Endothelial cell of umbilical vein (primary cell): ENCODE measurements at regions not wholly inside any gene's neighbourhood (a gene's known extent, or its start where the extent isn't known, plus 50 kb on each side); places are given as distances from the start of the nearest gene placed in this dataset.
"Not testable (repeated sequence)": the region's sequence is repeated elsewhere in the genome, so short reads cannot be mapped to it uniquely, and the experiment has no call there.

ENCODE experiments used
- BruUV-seq: library from RNA; stranded (reverse); fragments of 400-500 nt; replicated peaks from 2 replicates; lab custom pipeline; 2021; lab: Mats Ljungman, UMichigan
- CTCF ChIA-PET: fragments of 300-600, 350-600 bp; sonication (Branson Sonifier 250); formaldehyde crosslinking; loops from one replicate; lab custom pipeline; 2021; ENCODE audit warnings: antibody characterized with exemption, inconsistent platforms; lab: Charles Lee
- POLR2A ChIA-PET: fragments of 300-600, 350-600 bp; sonication (Branson Sonifier 250); formaldehyde crosslinking; loops from one replicate; lab custom pipeline; 2021; ENCODE audit warnings: antibody characterized with exemption, inconsistent platforms; lab: Charles Lee
- DNase-seq: peaks from one replicate; pipeline ENCODE4 v3.0.0-alpha.2; 2011; ENCODE audit warnings: low read depth, low spot score
- FAIRE-seq: peaks from 2 replicates; lab custom pipeline; 2011; peaks lifted over from hg19 to GRCh38; lab: Jason Lieb, UNC
- H2AFZ ChIP-seq: 2 replicates; pipeline ENCODE4 v1.6.0; 2012; ENCODE audit warnings: low read depth, low read length, control low read depth, inconsistent platforms
- H3K27ac ChIP-seq: 2 replicates; pipeline ENCODE4 v1.5.1; 2011; ENCODE audit warnings: low read depth, mild to moderate bottlenecking, control low read depth, low read length, moderate library complexity; ENCODE audit not compliant: insufficient read depth
- H3K27me3 ChIP-seq, 2 experiments: 2 replicates each; pipeline versions ENCODE4 v1.6.0 to v1.6.1; 2011; ENCODE audit warnings: low read length in 2 of 2, mixed read lengths in 1 of 2; ENCODE audit not compliant: control insufficient read depth in 2 of 2, insufficient read depth in 2 of 2
- H3K36me3 ChIP-seq, 2 experiments: 2 replicates in 1 of 2; 3 replicates in 1 of 2; pipeline ENCODE4 v1.5.1; 2011; ENCODE audit warnings: low read length in 2 of 2, mild to moderate bottlenecking in 1 of 2, moderate library complexity in 1 of 2; ENCODE audit not compliant: control insufficient read depth in 2 of 2, insufficient read depth in 2 of 2; ENCODE audit errors: extremely low read depth in 1 of 2
- H3K4me1 ChIP-seq: 3 replicates; pipeline ENCODE4 v1.5.1; 2011; ENCODE audit warnings: mild to moderate bottlenecking, low read length; ENCODE audit not compliant: control insufficient read depth, insufficient read depth; ENCODE audit errors: extremely low read depth
- H3K4me2 ChIP-seq: 2 replicates; pipeline ENCODE4 v1.6.1; 2011; ENCODE audit warnings: low read length, control low read depth, mixed read lengths; ENCODE audit not compliant: insufficient read depth
- H3K4me3 ChIP-seq, 3 experiments: fragments of 200-600 bp in 1 of 3; sonication (generic), shearing (Covaris generic) in 1 of 3; replicated peaks in 1 of 3; 2 replicates each; pipeline ENCODE4 v1.5.1; 2011 to 2016; ENCODE audit warnings: control low read depth in 3 of 3, low read length in 3 of 3, mild to moderate bottlenecking in 2 of 3, inconsistent platforms in 1 of 3, low read depth in 1 of 3, moderate library complexity in 1 of 3; ENCODE audit not compliant: insufficient read depth in 1 of 3
- H3K79me2 ChIP-seq: 2 replicates; pipeline ENCODE4 v1.6.0; 2012; ENCODE audit warnings: low read length, inconsistent platforms; ENCODE audit not compliant: control insufficient read depth, insufficient read depth
- H3K9ac ChIP-seq: replicated peaks from 2 replicates; pipeline ENCODE3; 2011; ENCODE audit warnings: low read length, control low read depth; ENCODE audit not compliant: insufficient read depth; ENCODE audit errors: extremely low read depth
- H3K9me1 ChIP-seq: replicated peaks from 3 replicates; pipeline ENCODE4 v1.6.0; 2011; ENCODE audit warnings: mild to moderate bottlenecking, low read length; ENCODE audit not compliant: control insufficient read depth, insufficient read depth; ENCODE audit errors: extremely low read depth
- H3K9me3 ChIP-seq: replicated peaks from 2 replicates; pipeline ENCODE4 v1.5.1; 2012; ENCODE audit warnings: low read length, inconsistent platforms; ENCODE audit not compliant: control insufficient read depth, insufficient read depth
- H4K20me1 ChIP-seq: replicated peaks from 2 replicates; pipeline ENCODE3; 2011; ENCODE audit warnings: mild to moderate bottlenecking, low read length; ENCODE audit not compliant: control insufficient read depth, insufficient read depth; ENCODE audit errors: extremely low read depth
- EZH2 ChIP-seq: IDR thresholded peaks from 2 replicates; pipeline ENCODE4 v1.6.1; 2012; ENCODE audit warnings: borderline replicate concordance, low read depth, mild to moderate bottlenecking, moderate library complexity, low read length, inconsistent platforms; ENCODE audit not compliant: severe bottlenecking
- FOS ChIP-seq: IDR thresholded peaks from 2 replicates; pipeline ENCODE4 v1.6.1; 2011; ENCODE audit warnings: mild to moderate bottlenecking, low read length, moderate library complexity, borderline replicate concordance; ENCODE audit not compliant: insufficient read depth
- MYC ChIP-seq: IDR thresholded peaks from one replicate; pipeline ENCODE4 v1.6.1; 2011; ENCODE audit warnings: mild to moderate bottlenecking, low read depth, low read length
- POLR2A ChIP-seq: IDR thresholded peaks from 2 replicates; pipeline ENCODE4 v1.6.1; 2012; ENCODE audit warnings: low read depth, mild to moderate bottlenecking, control low read depth, low read length
- POLR2AphosphoS5 ChIP-seq: IDR thresholded peaks from 2 replicates; pipeline ENCODE4 v1.6.1; 2012; ENCODE audit warnings: low read depth, mild to moderate bottlenecking, control low read depth, low read length, moderate library complexity; ENCODE audit not compliant: insufficient read depth
- dilution Hi-C: fragments of 300-500 bp; cut with MboI; formaldehyde crosslinking; loops from one replicate; pipeline ENCODE4 v1.15.0; 2019; ENCODE audit warnings: low sequenced_read_pairs; ENCODE audit not compliant: extremely low pct_ligation_motif_present
- intact Hi-C: fragments of 100-400 bp; cut with micrococcal nuclease; formaldehyde crosslinking; loops from one replicate; pipeline ENCODE4 v1.10.0; 2022

- H4K20me1 ChIP-seq, result no peaks in the 10 kb centered on the region
- dilution Hi-C loops, result no loop called here
- H3K4me3 ChIP-seq, result no peak overlapping the region
- H3K9ac ChIP-seq, result no peak overlapping the region
- BruUV-seq, result no TSS peak
- H3K79me2 ChIP-seq, result no peaks in the 10 kb centered on the region
- H2AFZ ChIP-seq, result no peak overlapping the region
- no peaks in the 10 kb centered on the region for H3K36me3 ChIP-seq
- no peak overlapping the region for H3K27ac ChIP-seq
- ChIA-PET CTCF (no interaction called here), POLR2A (no interaction called here)
- intact Hi-C loops, result no loop called here
- FAIRE-seq (no peak), DNase-seq (no peak)
- H3K4me2 ChIP-seq, result no peak overlapping the region
- H3K9me3 ChIP-seq, result no peaks in the 10 kb centered on the region
- no peaks in the 10 kb centered on the region for H3K27me3 ChIP-seq
- H3K4me1 ChIP-seq, result no peaks in the 10 kb centered on the region
- TF ChIP-seq MYC, result no peak
- TF ChIP-seq POLR2A, result no peak
- TF ChIP-seq EZH2, result no peak
- TF ChIP-seq FOS, result no peak
- no peak for TF ChIP-seq POLR2AphosphoS5
- no peaks in the 10 kb centered on the region for H3K9me1 ChIP-seq
These were observed 223.2 kb downstream of the RERGL start for GRCh38 chr12:17866802-17867201.

DNA sequence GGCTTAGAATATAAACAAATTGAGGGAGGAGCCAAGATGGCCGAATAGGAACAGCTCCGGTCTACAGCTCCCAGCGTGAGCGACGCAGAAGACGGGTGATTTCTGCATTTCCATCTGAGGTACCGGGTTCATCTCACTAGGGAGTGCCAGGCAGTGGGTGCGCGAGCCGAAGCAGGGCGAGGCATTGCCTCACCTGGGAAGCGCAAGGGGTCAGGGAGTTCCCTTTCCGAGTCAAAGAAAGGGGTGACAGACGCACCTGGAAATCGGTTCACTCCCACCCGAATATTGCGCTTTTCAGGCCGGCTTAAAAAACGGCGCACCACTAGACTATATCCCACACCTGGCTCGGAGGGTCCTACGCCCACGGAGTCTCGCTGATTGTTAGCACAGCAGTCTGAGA is 234.4 kb downstream of the RERGL start:
- H4K20me1 ChIP-seq, H3K27me3 ChIP-seq, CTCF ChIA-PET, H3K4me2 ChIP-seq, H3K9me1 ChIP-seq, H3K9ac ChIP-seq, FAIRE-seq, H3K36me3 ChIP-seq, BruUV-seq, dilution Hi-C loops, DNase-seq, H2AFZ ChIP-seq, intact Hi-C loops, POLR2A ChIA-PET, H3K27ac ChIP-seq, H3K4me3 ChIP-seq, H3K4me1 ChIP-seq, H3K9me3 ChIP-seq, H3K79me2 ChIP-seq: not testable (repeated sequence)
